HG02981 (cell line): ENCODE measurements at regions not wholly inside any gene's neighbourhood (a gene's known extent, or its start where the extent isn't known, plus 50 kb on each side); places are given as distances from the start of the nearest gene placed in this dataset.
"Not testable (repeated sequence)": the region's sequence is repeated elsewhere in the genome, so short reads cannot be mapped to it uniquely, and the experiment has no call there.

Experiments
- ATAC-seq: cut with Tn5 transposase; IDR thresholded peaks from one replicate; pipeline ENCODE4 v1.9.1; 2021; ENCODE audit warnings: mild to moderate bottlenecking, moderate library complexity; ENCODE audit not compliant: unreplicated experiment

GRCh38 chr3:10109-10996, 186.2 kb upstream of the CHL1 start:
- ATAC-seq: not testable (repeated sequence)

GRCh38 chr3:11734-12133, 184.8 kb upstream of the CHL1 start:
- no peak for ATAC-seq

- no peak for ATAC-seq
These were observed 181.9 kb upstream of the CHL1 start for GRCh38 chr3:14652-15051.

GRCh38 chr3:16366-16765, 180.2 kb upstream of the CHL1 start:
- no peak for ATAC-seq

- no peak for ATAC-seq
These were observed 176.1 kb upstream of the CHL1 start for GRCh38 chr3:20421-20820.

- no peak for ATAC-seq
These were observed 172.6 kb upstream of the CHL1 start for GRCh38 chr3:24006-24405.

- ATAC-seq: no peak
These were observed 171.5 kb upstream of the CHL1 start for GRCh38 chr3:25056-25455.

- not testable (repeated sequence) for ATAC-seq
These were observed 160.6 kb upstream of the CHL1 start for GRCh38 chr3:35985-36384.

GRCh38 chr3:42871-43744, 153.5 kb upstream of the CHL1 start:
- peak; percentile 51 for ATAC-seq

- no peak for ATAC-seq
These were observed 152.4 kb upstream of the CHL1 start for GRCh38 chr3:44028-44676.

GRCh38 chr3:44941-45340, 151.6 kb upstream of the CHL1 start:
- not testable (repeated sequence) for ATAC-seq

- no peak for ATAC-seq
These were observed 150.0 kb upstream of the CHL1 start for GRCh38 chr3:46576-46975.

- not testable (repeated sequence) for ATAC-seq
These were observed 143.1 kb upstream of the CHL1 start for GRCh38 chr3:53441-53840.

GRCh38 chr3:54240-54639, 142.3 kb upstream of the CHL1 start:
- ATAC-seq: no peak

GRCh38 chr3:56672-57071, 139.9 kb upstream of the CHL1 start:
- ATAC-seq: no peak

GRCh38 chr3:59854-60253, 136.7 kb upstream of the CHL1 start:
- no peak for ATAC-seq

GRCh38 chr3:63095-63765, 133.3 kb upstream of the CHL1 start:
- no peak for ATAC-seq

- no peak for ATAC-seq
These were observed 126.9 kb upstream of the CHL1 start for GRCh38 chr3:69690-70089.

GRCh38 chr3:72776-73175, 123.8 kb upstream of the CHL1 start:
- ATAC-seq: no peak

GRCh38 chr3:73271-73670, 123.3 kb upstream of the CHL1 start:
- ATAC-seq: no peak
